AML-193 (cell line): ENCODE measurements at regions not wholly inside any gene's neighbourhood (a gene's known extent, or its start where the extent isn't known, plus 50 kb on each side); places are given as distances from the start of the nearest gene placed in this dataset.
A peak's percentile ranks its signal among the peaks of the same experiment; 100 is the strongest.
"Not testable (repeated sequence)": the region's sequence is repeated elsewhere in the genome, so short reads cannot be mapped to it uniquely, and the experiment has no call there.

ENCODE experiments used
- DNase-seq, 2 experiments: peaks; one replicate each; lab custom pipeline; 2025; lab: John Stamatoyannopoulos, UW

DNA sequence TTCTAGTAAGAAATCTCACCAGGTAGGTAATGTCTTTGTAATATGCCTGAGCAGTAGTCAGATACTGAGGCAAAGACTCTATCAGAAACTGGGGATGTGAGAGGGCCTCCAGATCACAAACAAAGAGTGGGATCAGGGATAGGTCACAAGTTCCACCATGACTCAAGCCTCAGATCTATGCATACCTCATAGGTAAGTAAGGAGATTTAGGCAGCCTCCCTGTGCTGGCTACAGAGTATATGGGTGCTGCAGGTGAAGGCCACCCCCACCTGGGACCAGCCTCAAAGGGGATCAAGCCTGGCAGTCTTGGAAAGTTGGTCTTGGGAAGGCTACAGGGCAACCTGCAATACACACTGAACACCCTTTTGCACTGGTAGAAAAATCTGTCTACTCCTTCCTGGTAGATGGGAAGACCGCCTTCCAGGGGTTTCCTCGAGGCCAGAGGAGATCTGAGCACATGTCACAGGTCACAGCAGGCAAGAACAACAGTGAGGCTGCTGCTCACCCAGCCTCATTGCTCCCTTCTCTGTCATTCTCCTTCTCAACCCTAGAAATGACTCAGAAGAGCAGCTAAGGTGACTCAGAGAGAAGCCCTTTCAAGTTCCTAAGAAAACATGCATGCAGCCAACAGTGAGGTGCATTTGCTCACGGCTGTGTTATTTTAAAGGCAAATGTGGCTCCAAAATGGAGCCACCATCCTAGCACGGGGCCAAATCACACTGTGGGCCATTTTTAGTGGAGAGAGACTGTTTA, 143.4 kb upstream of the CDKN3 start:
- DNase-seq, result no peak

GRCh38 chr14:54256156-54256555, 140.7 kb upstream of the CDKN3 start:
- no peak for DNase-seq

- no peak for DNase-seq
Observed at GRCh38 chr14:54257424-54257823, 139.4 kb upstream of the CDKN3 start.

DNA sequence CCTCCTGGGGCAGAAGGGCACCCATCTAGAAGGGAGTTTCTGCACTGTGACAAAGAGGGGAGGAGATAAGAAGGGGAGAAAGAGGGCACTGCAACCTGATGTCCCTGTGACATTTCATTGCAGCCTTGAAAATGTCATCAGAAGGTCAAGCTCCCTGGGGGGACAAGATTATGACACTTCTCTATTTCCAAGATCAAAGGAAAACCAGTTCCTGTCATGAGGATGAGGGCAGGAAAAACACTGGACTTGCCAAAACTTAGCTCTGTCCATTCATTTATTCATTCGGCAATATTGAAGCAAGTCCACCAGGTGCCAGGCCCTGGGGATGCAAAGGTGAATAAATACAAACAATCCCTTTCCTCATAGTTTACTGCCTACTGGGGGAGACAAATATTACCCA, 138.4 kb upstream of the CDKN3 start:
- DNase-seq, result no peak

GRCh38 chr14:54259821-54260220, 137.0 kb upstream of the CDKN3 start:
- no peak for DNase-seq

DNA sequence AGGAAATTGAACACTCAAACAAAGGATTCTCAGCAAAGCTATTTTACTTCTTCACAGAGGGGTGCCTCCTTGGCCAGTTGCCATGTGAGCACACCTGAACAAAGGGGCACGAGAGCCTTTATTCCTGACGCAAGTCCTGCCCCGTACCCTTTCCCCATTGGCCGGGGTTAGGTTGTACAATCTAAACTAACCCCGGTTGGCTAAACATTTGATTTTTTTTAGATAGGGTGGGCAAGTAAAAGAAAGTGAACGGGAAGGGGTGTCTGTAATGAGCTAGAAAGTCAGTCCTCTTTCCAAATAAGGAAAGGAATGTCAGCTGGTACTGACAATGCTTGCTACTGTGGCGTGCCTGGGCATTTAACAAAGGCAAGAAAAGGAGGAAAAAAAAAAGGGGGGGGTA, 135.5 kb upstream of the CDKN3 start:
- DNase-seq, result no peak

DNA sequence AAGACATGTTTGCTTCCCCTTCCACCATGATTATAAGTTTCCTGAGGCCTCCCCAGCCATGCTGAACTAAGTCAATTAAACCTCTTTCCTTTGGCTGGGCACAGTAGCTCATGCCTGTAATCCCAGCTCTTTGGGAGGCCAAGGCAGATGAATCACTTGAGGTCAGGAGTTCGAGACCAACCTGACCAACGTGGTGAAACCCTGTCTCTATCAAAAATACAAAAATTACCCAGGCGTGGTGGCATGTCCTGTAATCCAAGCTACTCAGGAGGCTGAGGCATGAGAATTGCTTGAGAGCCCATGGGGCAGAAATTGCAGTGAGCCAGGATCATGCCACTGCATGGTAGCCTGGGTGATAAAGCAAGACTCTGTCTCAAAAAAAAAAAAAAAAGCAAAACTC, 130.2 kb upstream of the CDKN3 start:
- DNase-seq, result not testable (repeated sequence)

GRCh38 chr14:54267172-54267571, 129.6 kb upstream of the CDKN3 start:
- DNase-seq, result no peak

DNA sequence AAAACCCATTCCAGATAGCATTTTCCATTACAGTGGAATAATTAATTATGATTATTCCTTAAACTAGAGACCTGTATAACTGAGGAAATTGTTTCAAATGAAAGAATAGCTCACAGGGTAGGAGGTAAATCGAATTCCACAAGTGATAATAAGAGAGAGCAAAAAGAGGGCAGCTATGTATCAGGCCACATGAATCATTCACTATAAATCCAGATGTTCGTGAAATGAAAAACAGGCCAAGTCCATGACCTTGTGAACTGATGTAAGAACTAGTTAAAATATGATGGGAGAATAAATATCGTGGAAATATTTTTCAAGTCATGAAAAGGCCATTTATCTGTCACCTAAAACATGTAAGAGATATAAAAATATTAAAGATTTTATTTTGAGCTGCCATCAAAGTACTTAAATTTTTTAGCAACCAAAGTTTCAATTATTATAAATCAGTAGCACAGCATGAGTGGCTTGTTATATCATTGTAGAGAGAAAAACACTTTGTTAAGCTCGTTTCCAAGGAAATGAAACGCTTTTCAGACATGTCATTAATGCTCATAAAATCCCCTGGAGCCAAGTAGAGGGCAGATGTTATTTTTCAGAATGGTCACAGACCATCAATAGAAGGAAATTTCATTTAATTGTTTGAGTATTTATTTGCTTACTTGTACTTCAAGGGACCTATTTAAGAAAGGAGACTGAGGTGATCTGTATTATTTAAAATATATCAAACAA, 120.6 kb upstream of the CDKN3 start:
- no peak for DNase-seq

GRCh38 chr14:54278087-54278486, 118.7 kb upstream of the CDKN3 start:
- no peak for DNase-seq

- no peak for DNase-seq
Observed at GRCh38 chr14:54278665-54279295, 118.0 kb upstream of the CDKN3 start.

DNA sequence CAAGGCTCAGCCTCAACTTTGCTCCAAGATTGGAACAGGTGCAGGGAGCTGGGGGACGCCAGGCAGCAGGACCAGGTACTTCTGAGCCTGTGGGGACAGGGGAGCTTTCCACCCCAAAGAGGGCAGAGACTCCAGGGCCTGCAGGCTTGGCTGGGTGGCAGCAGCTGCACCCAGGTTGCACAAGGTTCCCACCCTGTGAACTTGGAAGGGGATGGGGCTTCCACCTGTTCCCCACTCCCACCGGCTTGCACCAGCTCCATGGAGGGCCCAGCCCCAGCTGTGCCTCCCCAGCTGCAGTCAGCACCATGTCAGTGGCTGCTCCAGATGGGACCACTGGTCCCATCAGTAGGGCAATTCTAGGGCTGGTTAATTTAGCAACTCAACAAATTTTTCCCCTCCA, 114.0 kb upstream of the CDKN3 start:
- no peak for DNase-seq

GRCh38 chr14:54285030-54285429, 111.8 kb upstream of the CDKN3 start:
- DNase-seq, result no peak

GRCh38 chr14:54291491-54292191, 105.2 kb upstream of the CDKN3 start:
- DNase-seq, result no peak

DNA sequence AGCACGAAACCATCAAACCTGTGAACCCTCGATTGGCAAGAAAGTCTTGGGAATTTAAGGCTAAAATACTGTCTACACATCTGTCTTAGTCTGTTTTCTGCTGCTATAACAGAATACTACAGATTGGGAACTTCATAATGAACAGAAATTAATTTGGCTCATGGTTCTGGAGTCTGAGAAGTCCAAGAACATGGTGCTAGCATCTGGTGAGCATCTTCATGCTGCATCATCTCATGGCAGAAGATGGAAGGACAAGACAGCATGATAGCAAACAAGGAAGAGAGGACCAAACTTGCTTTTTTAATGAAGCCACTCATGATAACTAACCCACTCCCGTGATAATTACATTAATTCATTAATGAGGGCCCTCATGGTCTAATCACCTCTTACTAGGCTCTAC, 102.0 kb upstream of the CDKN3 start:
- no peak for DNase-seq

GRCh38 chr14:54299410-54300363, 97.1 kb upstream of the CDKN3 start:
- DNase-seq, result no peak

GRCh38 chr14:54300881-54301280, 95.9 kb upstream of the CDKN3 start:
- no peak for DNase-seq

GRCh38 chr14:54301359-54301758, 95.4 kb upstream of the CDKN3 start:
- DNase-seq, result peak in 1 of 2 experiments; percentile 9

GRCh38 chr14:54306806-54307205, 90.0 kb upstream of the CDKN3 start:
- no peak for DNase-seq

DNA sequence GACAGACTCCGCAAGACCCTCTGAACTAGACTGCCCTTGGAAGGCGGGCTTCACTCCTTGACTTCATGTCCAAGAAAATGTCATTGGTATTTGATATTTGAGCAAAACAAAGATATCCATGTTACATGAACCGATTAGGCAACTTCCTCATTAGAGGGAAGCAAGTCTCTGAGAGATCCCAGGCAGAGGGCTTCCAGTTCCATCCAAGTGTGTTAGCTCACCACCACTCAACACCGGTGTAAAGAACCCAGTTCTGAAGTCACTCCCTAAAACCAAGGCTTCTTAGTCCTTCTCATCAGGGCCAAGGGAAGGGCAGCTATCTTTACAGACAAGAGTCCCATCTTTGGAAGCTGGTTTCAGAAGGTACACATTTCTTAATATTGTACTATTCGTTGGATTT, 87.2 kb upstream of the CDKN3 start:
- no peak for DNase-seq

GRCh38 chr14:54310151-54310850, 86.5 kb upstream of the CDKN3 start:
- DNase-seq, result no peak
